Tibial nerve (tissue), 4 donors: ENCODE measurements at regions not wholly inside any gene's neighbourhood (a gene's known extent, or its start where the extent isn't known, plus 50 kb on each side); places are given as distances from the start of the nearest gene placed in this dataset.

Source experiments
- DNase-seq, 2 donors: peaks; one replicate each; pipeline ENCODE4 v3.0.0-alpha.2; 2019; ENCODE audit warnings: low spot score in 2 of 2
- H3K27ac ChIP-seq, 4 donors: fragments of 200-600 bp; sonication (generic) in 3 of 4; one replicate each; pipeline ENCODE4 v1.5.1; 2017 to 2019; ENCODE audit warnings: mild to moderate bottlenecking in 1 of 4
- H3K27me3 ChIP-seq, 2 donors: fragments of 200-600 bp; sonication (generic) in 1 of 2; one replicate each; pipeline versions ENCODE4 v1.5.1 to v1.6.0; 2017 to 2019
- H3K36me3 ChIP-seq, 3 donors: fragments of 200-600 bp; sonication (generic); one replicate each; pipeline ENCODE4 v1.5.1; 2018 to 2019
- H3K4me1 ChIP-seq, 4 donors: fragments of 200-600 bp; sonication (generic) in 3 of 4; one replicate each; pipeline ENCODE4 v1.5.1; 2017 to 2019
- H3K4me3 ChIP-seq, 4 donors: fragments of 200-600 bp; sonication (generic) in 3 of 4; one replicate each; pipeline ENCODE4 v1.5.1; 2017 to 2019; ENCODE audit warnings: mild to moderate bottlenecking in 1 of 4, moderate library complexity in 1 of 4
- H3K9me3 ChIP-seq, 4 donors: fragments of 200-600 bp; sonication (generic) in 3 of 4; one replicate each; pipeline ENCODE4 v1.5.1; 2017 to 2019
- CTCF ChIP-seq, 5 experiments: fragments of 200-600 bp in 3 of 5; fragments of 450-650 bp in 2 of 5; sonication (generic) in 3 of 5; IDR thresholded peaks; one replicate each; pipeline ENCODE4 v1.5.1; 2016 to 2019; ENCODE audit warnings: antibody characterized with exemption in 5 of 5, mild to moderate bottlenecking in 3 of 5, moderate library complexity in 2 of 5
- EP300 ChIP-seq, 2 donors: sonication (generic); formaldehyde crosslinking; IDR thresholded peaks; one replicate each; pipeline ENCODE4 v1.6.1; 2017; ENCODE audit warnings: antibody characterized with exemption in 2 of 2, mild to moderate bottlenecking in 1 of 2
- POLR2A ChIP-seq, 2 donors: fragments of 450-650 bp; IDR thresholded peaks; one replicate each; pipeline ENCODE4 v1.6.1; 2017; ENCODE audit warnings: antibody characterized with exemption in 2 of 2, mild to moderate bottlenecking in 2 of 2, moderate library complexity in 2 of 2
- WGBS, 2 donors: methylation state at CpG; one replicate each; pipeline ENCODE4 v1.1.5; 2018; 5-methylcytosine and 5-hydroxymethylcytosine counted together

DNA sequence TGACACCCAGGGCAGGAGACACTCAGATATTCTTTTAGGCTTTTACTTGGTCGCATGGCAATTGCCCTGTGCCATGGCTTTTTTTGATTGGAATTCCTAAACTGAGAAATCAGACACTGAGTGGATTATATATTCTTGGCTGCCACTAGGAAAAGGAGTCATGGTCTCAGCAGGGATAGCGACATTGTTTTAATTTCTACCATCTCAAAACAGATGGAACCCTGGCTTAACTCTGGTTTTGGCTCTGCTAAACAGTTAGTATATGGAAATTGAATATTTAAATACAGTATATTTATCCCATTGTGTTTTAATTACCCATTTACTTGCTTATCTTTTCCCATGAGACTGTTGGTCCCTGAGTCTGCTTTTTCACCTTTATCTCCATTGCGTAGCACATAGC, 84.0 kb downstream of the DACT1 start:
- no peak overlapping the region for H3K4me3 ChIP-seq
- WGBS, 2 donors = 86 to 92% methylated on average over 3 of the region's 3 CpGs

GRCh38 chr14:58722441-58722840, 84.7 kb downstream of the DACT1 start:
- H3K27ac ChIP-seq = no peak overlapping the region
- 62 to 68% methylated on average over 4 of the region's 4 CpGs for WGBS, 2 donors
- TF ChIP-seq CTCF (IDR thresholded peaks at IDR 0.05) (no peak), EP300 (IDR thresholded peaks at IDR 0.05) (no peak), POLR2A (IDR thresholded peaks at IDR 0.05) (no peak)

More for the DNA sequence above, 84.0 kb downstream of the DACT1 start:
- H3K27ac ChIP-seq = no peak overlapping the region
- H3K27me3 ChIP-seq = no peaks in the 10 kb centered on the region
- H3K9me3 ChIP-seq = no peaks in the 10 kb centered on the region
- TF ChIP-seq POLR2A (IDR thresholded peaks at IDR 0.05) = no peak
- no peak for TF ChIP-seq CTCF (IDR thresholded peaks at IDR 0.05)
- no peak for TF ChIP-seq EP300 (IDR thresholded peaks at IDR 0.05)
- DNase-seq = no peak
- H3K4me1 ChIP-seq = peaks cover 0 to 16% (median 0%) of the 10 kb centered on the region in 4 donors
- no peaks in the 10 kb centered on the region for H3K36me3 ChIP-seq

DNA sequence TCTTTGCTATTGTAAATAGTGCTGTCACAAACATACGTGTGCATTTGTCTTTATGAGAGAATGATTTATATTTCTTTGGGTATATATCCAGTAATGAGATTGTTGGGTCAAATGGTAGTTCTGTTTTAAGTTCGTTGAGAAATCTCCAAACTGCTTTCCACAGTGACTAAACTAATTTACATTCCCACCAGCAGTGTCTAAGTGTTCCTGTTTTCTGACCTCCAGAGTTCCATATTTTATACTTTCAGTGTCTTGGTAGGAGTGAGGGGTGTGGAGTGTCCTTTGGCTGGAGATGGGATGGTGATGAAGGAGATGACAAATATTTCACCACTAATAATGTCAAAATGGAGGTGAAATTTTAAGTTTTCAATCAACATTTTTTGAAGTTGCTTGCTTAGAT, 86.4 kb downstream of the DACT1 start:
- Histone ChIP-seq H3K9me3 (no peaks in the 10 kb centered on the region), H3K27me3 (no peaks in the 10 kb centered on the region), H3K36me3 (no peaks in the 10 kb centered on the region), H3K4me1 (no peaks in the 10 kb centered on the region), H3K4me3 (no peak overlapping the region), H3K27ac (no peak overlapping the region)
- WGBS, 2 donors = 71 to 75% methylated on average over 2 of the region's 2 CpGs
- TF ChIP-seq POLR2A (IDR thresholded peaks at IDR 0.05) (no peak), CTCF (IDR thresholded peaks at IDR 0.05) (no peak), EP300 (IDR thresholded peaks at IDR 0.05) (no peak)
- DNase-seq = no peak

More at GRCh38 chr14:58722441-58722840, 84.7 kb downstream of the DACT1 start:
- H3K36me3 ChIP-seq = no peaks in the 10 kb centered on the region
- no peak for DNase-seq
- H3K9me3 ChIP-seq = no peaks in the 10 kb centered on the region
- no peaks in the 10 kb centered on the region for H3K27me3 ChIP-seq
- H3K4me3 ChIP-seq = no peak overlapping the region
- H3K4me1 ChIP-seq = peaks cover 0 to 9% (median 0%) of the 10 kb centered on the region in 4 donors

DNA sequence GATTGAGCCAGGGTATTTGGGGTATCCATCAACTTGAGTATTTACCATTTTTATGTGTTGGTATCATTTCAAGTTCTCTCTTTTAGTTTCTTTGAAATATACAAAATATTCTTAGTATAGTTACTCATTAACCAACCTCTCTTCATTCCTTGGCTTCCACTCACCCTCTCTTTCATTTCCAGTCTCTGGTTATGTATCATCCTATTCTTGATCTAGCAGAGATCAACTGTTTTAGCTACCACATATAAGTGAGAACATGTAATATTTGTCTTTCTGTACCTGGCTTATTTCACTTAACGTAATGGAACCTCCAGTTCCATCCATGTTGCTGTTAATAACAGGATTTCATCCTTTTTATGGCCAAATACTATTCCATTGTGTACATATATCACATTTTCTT, 86.9 kb downstream of the DACT1 start:
- Histone ChIP-seq H3K4me1 (no peaks in the 10 kb centered on the region), H3K4me3 (no peak overlapping the region), H3K27ac (no peak overlapping the region), H3K9me3 (no peaks in the 10 kb centered on the region), H3K27me3 (no peaks in the 10 kb centered on the region), H3K36me3 (no peaks in the 10 kb centered on the region)
- no peak for DNase-seq
- TF ChIP-seq POLR2A (IDR thresholded peaks at IDR 0.05) (no peak), CTCF (IDR thresholded peaks at IDR 0.05) (no peak), EP300 (IDR thresholded peaks at IDR 0.05) (no peak)
- 93 to 95% methylated on average over 1 of the region's 1 CpG for WGBS, 2 donors

DNA sequence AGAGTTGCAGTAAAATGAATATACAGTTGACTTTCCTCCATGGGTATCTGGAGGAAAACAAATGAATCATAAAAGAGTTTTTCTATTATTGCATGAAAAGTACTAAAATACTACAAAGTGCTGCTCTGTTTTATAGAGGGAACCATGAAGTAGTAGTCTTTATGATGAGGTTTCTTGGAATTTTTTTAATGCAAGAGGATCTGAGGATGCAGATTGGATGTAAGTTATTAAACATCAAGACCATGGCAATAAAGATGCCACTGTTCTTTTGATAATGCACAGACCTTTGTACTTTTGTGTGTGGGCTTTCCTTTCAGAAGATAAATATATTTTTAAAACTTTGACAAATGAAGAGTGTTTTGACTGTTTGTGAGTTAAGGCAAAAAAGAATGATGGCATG, 87.5 kb downstream of the DACT1 start:
- no peak for DNase-seq
- TF ChIP-seq CTCF (IDR thresholded peaks at IDR 0.05) (no peak), POLR2A (IDR thresholded peaks at IDR 0.05) (no peak), EP300 (IDR thresholded peaks at IDR 0.05) (no peak)
- Histone ChIP-seq H3K27ac (no peak overlapping the region), H3K4me1 (no peaks in the 10 kb centered on the region), H3K27me3 (no peaks in the 10 kb centered on the region), H3K4me3 (no peak overlapping the region), H3K9me3 (no peaks in the 10 kb centered on the region), H3K36me3 (no peaks in the 10 kb centered on the region)
